A549 (cell line): ENCODE measurements at regions not wholly inside any gene's neighbourhood (a gene's known extent, or its start where the extent isn't known, plus 50 kb on each side); places are given as distances from the start of the nearest gene placed in this dataset.

Experiments
- POLR2A ChIP-seq: IDR thresholded peaks from 2 replicates; pipeline ENCODE4 v1.6.1; 2012; ENCODE audit warnings: mild to moderate bottlenecking, low read length
- TF ChIP-seq, protein P1 (sequence below): fragments of >200 bp; sonication (Bioruptor Twin); formaldehyde crosslinking; IDR thresholded peaks from 3 replicates; pipeline ENCODE4 v1.5.1; 2016

DNA sequence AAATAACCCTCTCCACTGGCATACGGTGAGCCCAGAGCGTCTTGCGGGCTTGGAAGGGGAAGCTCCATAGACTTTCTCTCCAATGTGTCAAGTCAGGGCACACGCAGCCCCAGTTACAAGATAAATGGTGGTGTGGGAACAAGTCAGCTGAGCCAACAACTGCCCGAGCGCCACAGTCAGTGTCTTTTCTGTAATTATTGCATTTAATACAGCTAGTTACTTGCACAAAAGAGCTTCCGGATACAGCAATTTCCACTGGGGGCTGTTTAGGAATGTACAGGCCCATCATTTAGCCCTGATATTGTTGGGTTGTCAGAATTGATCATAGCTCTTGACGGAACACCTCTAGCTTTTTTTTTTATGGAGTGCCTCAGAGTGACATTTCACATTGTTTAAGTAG lies 193.5 kb upstream of the SP8 start:
- TF ChIP-seq POLR2A = no peak
- TF ChIP-seq, protein P1, sequence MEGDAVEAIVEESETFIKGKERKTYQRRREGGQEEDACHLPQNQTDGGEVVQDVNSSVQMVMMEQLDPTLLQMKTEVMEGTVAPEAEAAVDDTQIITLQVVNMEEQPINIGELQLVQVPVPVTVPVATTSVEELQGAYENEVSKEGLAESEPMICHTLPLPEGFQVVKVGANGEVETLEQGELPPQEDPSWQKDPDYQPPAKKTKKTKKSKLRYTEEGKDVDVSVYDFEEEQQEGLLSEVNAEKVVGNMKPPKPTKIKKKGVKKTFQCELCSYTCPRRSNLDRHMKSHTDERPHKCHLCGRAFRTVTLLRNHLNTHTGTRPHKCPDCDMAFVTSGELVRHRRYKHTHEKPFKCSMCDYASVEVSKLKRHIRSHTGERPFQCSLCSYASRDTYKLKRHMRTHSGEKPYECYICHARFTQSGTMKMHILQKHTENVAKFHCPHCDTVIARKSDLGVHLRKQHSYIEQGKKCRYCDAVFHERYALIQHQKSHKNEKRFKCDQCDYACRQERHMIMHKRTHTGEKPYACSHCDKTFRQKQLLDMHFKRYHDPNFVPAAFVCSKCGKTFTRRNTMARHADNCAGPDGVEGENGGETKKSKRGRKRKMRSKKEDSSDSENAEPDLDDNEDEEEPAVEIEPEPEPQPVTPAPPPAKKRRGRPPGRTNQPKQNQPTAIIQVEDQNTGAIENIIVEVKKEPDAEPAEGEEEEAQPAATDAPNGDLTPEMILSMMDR = no peak
